Pancreas (tissue), 10 donors: ENCODE measurements at regions not wholly inside any gene's neighbourhood (a gene's known extent, or its start where the extent isn't known, plus 50 kb on each side); places are given as distances from the start of the nearest gene placed in this dataset.

Source experiments
- ATAC-seq, 4 donors: fragments of 200-7000 bp; cut with Tn5 transposase; one replicate each; pipeline versions ENCODE4 v1.8.0 to v1.9.1; 2020; ENCODE audit warnings: mild to moderate bottlenecking in 4 of 4, moderate library complexity in 4 of 4
- DNase-seq, 6 donors: peaks; one replicate each; pipeline ENCODE4 v3.0.0-alpha.2; 2020
- FAIRE-seq: peaks from 2 replicates; lab custom pipeline; 2012; peaks lifted over from hg19 to GRCh38; lab: Jason Lieb, UNC
- H3K27ac ChIP-seq, 4 donors: fragments of 200-600 bp; sonication (generic); 1 replicate in 3 of 4; 2 replicates in 1 of 4; pipeline versions ENCODE4 v1.5.0 to v1.8.0; 2020
- H3K27me3 ChIP-seq, 4 donors: fragments of 200-600 bp; one replicate each; pipeline ENCODE4 v1.8.0; 2021
- H3K36me3 ChIP-seq, 3 donors: fragments of 200-600 bp; sonication (generic) in 1 of 3; one replicate each; pipeline versions ENCODE4 v1.5.0 to v1.8.0; 2020 to 2021
- H3K4me1 ChIP-seq, 3 donors: fragments of 200-600 bp; one replicate each; pipeline ENCODE4 v1.8.0; 2021
- H3K4me3 ChIP-seq, 4 donors: fragments of 200-600 bp; sonication (generic) in 2 of 4; one replicate each; pipeline versions ENCODE4 v1.5.0 to v1.8.0; 2020 to 2021
- H3K9me3 ChIP-seq, 4 donors: fragments of 200-600 bp; one replicate each; pipeline ENCODE4 v1.8.0; 2021
- WGBS, 2 donors: extraction: QIAGEN DNeasy Blood & Tissue Kit; methylation state at CpG; one replicate each; pipeline ENCODE4 v1.1.7; 2013; 5-methylcytosine and 5-hydroxymethylcytosine counted together
- intact Hi-C, 3 donors: fragments of 100-400 bp; cut with DNase I; formaldehyde crosslinking; loops; one replicate each; pipeline versions ENCODE4 v1.11.1 to v1.14.2; 2022
- TF ChIP-seq, protein P1 (sequence below), 4 donors: fragments of 200-600 bp; sonication (generic) in 3 of 4; IDR thresholded peaks; one replicate each; pipeline versions ENCODE4 v1.5.0 to v1.8.0; 2021; ENCODE audit warnings: antibody characterized with exemption in 4 of 4
- donor health status: healthy with polysubstance abuse.
- donor health status: DM: no; HTN: no; CAD: no; lungs with moderate emphysema.
- donor health status: DM: no; HTN: no; CAD: no.
- donor health status: control.
- donor health status: control.
- donor health status: Bipolar disorder and iron deficiency.
- donor health status: DM: yes; HTN: yes; CAD: no.
- donor health status: DM: no; HTN: no; CAD: no.
- donor health status: DM: no; HTN: no; CAD: no.
- donor health status: DM: yes; HTN: yes; CAD: no.

GRCh38 chr2:58535990-58536389 is 294.9 kb upstream of the FANCL start:
- intact Hi-C loops, result no loop called here
- FAIRE-seq (no peak), DNase-seq (no peak), ATAC-seq (no peak)
- Histone ChIP-seq H3K36me3 (no peaks in the 10 kb centered on the region), H3K9me3 (no peaks in the 10 kb centered on the region), H3K4me1 (no peaks in the 10 kb centered on the region), H3K27me3 (no peaks in the 10 kb centered on the region), H3K27ac (no peak overlapping the region), H3K4me3 (no peak overlapping the region)
- TF ChIP-seq, protein P1, sequence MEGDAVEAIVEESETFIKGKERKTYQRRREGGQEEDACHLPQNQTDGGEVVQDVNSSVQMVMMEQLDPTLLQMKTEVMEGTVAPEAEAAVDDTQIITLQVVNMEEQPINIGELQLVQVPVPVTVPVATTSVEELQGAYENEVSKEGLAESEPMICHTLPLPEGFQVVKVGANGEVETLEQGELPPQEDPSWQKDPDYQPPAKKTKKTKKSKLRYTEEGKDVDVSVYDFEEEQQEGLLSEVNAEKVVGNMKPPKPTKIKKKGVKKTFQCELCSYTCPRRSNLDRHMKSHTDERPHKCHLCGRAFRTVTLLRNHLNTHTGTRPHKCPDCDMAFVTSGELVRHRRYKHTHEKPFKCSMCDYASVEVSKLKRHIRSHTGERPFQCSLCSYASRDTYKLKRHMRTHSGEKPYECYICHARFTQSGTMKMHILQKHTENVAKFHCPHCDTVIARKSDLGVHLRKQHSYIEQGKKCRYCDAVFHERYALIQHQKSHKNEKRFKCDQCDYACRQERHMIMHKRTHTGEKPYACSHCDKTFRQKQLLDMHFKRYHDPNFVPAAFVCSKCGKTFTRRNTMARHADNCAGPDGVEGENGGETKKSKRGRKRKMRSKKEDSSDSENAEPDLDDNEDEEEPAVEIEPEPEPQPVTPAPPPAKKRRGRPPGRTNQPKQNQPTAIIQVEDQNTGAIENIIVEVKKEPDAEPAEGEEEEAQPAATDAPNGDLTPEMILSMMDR (IDR thresholded peaks at IDR 0.05), result no peak
- WGBS, 2 donors, result 69 to 76% methylated on average over 4 of the region's 4 CpGs

GRCh38 chr2:58535182-58535581 is 294.1 kb upstream of the FANCL start:
- 64 to 68% methylated on average over 1 of the region's 1 CpG for WGBS, 2 donors
- intact Hi-C loops, result no loop called here
- TF ChIP-seq, protein P1 (IDR thresholded peaks at IDR 0.05), result no peak
- Histone ChIP-seq H3K27me3 (no peaks in the 10 kb centered on the region), H3K4me3 (no peak overlapping the region), H3K36me3 (no peaks in the 10 kb centered on the region), H3K4me1 (no peaks in the 10 kb centered on the region), H3K9me3 (no peaks in the 10 kb centered on the region), H3K27ac (no peak overlapping the region)
- DNase-seq (no peak), ATAC-seq (no peak), FAIRE-seq (no peak)

DNA sequence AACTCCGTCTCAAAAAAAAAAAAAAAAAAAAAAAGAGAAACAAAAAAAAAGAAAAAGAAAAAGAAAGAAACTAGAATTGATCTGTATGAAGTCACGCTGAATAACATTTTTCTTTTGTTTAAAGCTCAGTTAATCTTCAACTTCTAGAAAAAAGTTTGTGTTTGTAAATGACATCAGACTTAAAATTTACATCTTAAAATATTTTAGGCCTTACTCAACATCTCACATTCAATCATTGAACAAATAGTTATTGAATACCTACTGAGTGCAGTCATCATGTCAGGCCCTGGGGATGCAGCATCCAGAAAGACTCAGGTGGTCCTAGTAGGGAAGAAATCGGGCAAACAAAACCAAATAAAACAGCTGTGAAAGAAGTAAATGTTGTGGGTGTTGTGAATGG is 292.3 kb upstream of the FANCL start:
- intact Hi-C loops, result no loop called here
- TF ChIP-seq, protein P1 (IDR thresholded peaks at IDR 0.05), result no peak
- WGBS, 2 donors, result 77 to 79% methylated on average over 3 of the region's 3 CpGs
- FAIRE-seq (no peak), ATAC-seq (no peak), DNase-seq (no peak)
- no peak overlapping the region for H3K4me3 ChIP-seq
- no peak overlapping the region for H3K27ac ChIP-seq
- H3K27me3 ChIP-seq, result no peaks in the 10 kb centered on the region
- no peaks in the 10 kb centered on the region for H3K36me3 ChIP-seq
- no peaks in the 10 kb centered on the region for H3K4me1 ChIP-seq
- H3K9me3 ChIP-seq, result no peaks in the 10 kb centered on the region

DNA sequence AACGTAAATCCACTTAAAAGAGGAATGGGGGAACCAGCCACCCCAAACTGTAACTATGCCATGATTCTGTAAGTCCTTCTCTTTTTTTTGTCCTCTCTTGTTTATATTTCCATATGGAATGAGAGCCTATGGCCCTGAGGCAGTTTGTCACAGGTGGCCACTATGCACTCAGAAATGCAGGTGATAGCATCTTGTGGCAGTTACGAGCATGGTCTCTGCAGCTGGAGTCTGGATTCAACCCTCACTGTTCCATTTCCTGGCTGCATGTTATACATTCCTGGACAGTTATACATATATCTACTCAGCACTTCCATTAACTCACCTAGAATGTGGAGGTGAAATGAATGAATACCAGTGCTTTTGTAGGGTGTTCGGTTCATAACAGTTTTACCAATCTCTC is 291.5 kb upstream of the FANCL start:
- no peak overlapping the region for H3K27ac ChIP-seq
- H3K4me3 ChIP-seq, result no peak overlapping the region
- no peaks in the 10 kb centered on the region for H3K9me3 ChIP-seq
- FAIRE-seq (no peak), ATAC-seq (no peak), DNase-seq (no peak)
- WGBS, 2 donors, result 88 to 91% methylated on average over 3 of the region's 3 CpGs
- H3K27me3 ChIP-seq, result no peaks in the 10 kb centered on the region
- H3K4me1 ChIP-seq, result no peaks in the 10 kb centered on the region
- TF ChIP-seq, protein P1 (IDR thresholded peaks at IDR 0.05), result no peak
- H3K36me3 ChIP-seq, result no peaks in the 10 kb centered on the region
- intact Hi-C loops, result no loop called here

GRCh38 chr2:58527647-58528046 is 286.5 kb upstream of the FANCL start:
- FAIRE-seq (no peak), ATAC-seq (no peak)
- 81 to 89% methylated on average over 3 of the region's 3 CpGs for WGBS, 2 donors

More at GRCh38 chr2:58527647-58528046, 286.5 kb upstream of the FANCL start:
- intact Hi-C loops, result no loop called here
- no peak overlapping the region for H3K4me3 ChIP-seq
- TF ChIP-seq, protein P1 (IDR thresholded peaks at IDR 0.05), result no peak
- no peaks in the 10 kb centered on the region for H3K36me3 ChIP-seq
- no peaks in the 10 kb centered on the region for H3K27me3 ChIP-seq
- DNase-seq, result no peak
- no peaks in the 10 kb centered on the region for H3K4me1 ChIP-seq
- H3K9me3 ChIP-seq, result no peaks in the 10 kb centered on the region
- H3K27ac ChIP-seq, result no peak overlapping the region
